Transverse colon (tissue), 4 donors: ENCODE measurements at regions not wholly inside any gene's neighbourhood (a gene's known extent, or its start where the extent isn't known, plus 50 kb on each side); places are given as distances from the start of the nearest gene placed in this dataset.

Source experiments
- DNase-seq: peaks from one replicate; pipeline ENCODE4 v3.0.0-alpha.2; 2019
- H3K27ac ChIP-seq, 4 donors: fragments of 200-600 bp; sonication (generic); 2 replicates each; pipeline ENCODE4 v1.5.1; 2016 to 2018; ENCODE audit warnings: inconsistent platforms in 4 of 4
- H3K27me3 ChIP-seq: fragments of 200-600 bp; sonication (generic); 2 replicates; pipeline ENCODE4 v1.5.1; 2017; ENCODE audit warnings: inconsistent platforms
- H3K36me3 ChIP-seq, 4 donors: fragments of 200-600 bp; sonication (generic); 2 replicates each; pipeline ENCODE4 v1.5.1; 2017 to 2019; ENCODE audit warnings: inconsistent platforms in 4 of 4
- H3K4me1 ChIP-seq, 4 donors: fragments of 200-600 bp; sonication (generic); 2 replicates each; pipeline ENCODE4 v1.5.1; 2017 to 2020; ENCODE audit warnings: inconsistent platforms in 4 of 4
- H3K4me3 ChIP-seq, 4 donors: fragments of 200-600 bp; sonication (generic); 1 replicate in 1 of 4; 2 replicates in 3 of 4; pipeline versions ENCODE4 v1.5.1 to v1.6.1; 2017 to 2019; ENCODE audit warnings: inconsistent platforms in 4 of 4
- H3K9me3 ChIP-seq, 2 donors: fragments of 200-600 bp; sonication (generic); 2 replicates each; pipeline ENCODE4 v1.5.1; 2017 to 2019; ENCODE audit warnings: inconsistent platforms in 2 of 2
- EP300 ChIP-seq: sonication (generic); formaldehyde crosslinking; IDR thresholded peaks from one replicate; pipeline ENCODE4 v1.6.1; 2017; ENCODE audit warnings: antibody characterized with exemption, low read depth
- POLR2A ChIP-seq: fragments of 450-650 bp; IDR thresholded peaks from one replicate; pipeline ENCODE4 v1.6.1; 2016; ENCODE audit warnings: antibody characterized with exemption, mild to moderate bottlenecking, moderate library complexity
- POLR2AphosphoS5 ChIP-seq, 3 donors: sonication (generic); formaldehyde crosslinking; IDR thresholded peaks; one replicate each; pipeline ENCODE4 v1.6.1; 2016; ENCODE audit warnings: antibody characterized with exemption in 3 of 3
- WGBS, 2 donors: methylation state at CpG; one replicate each; pipeline ENCODE4 v1.1.5; 2018; ENCODE audit warnings: low coverage in 1 of 2; 5-methylcytosine and 5-hydroxymethylcytosine counted together
- in situ Hi-C, 4 donors: fragments of 200-750 bp; cut with MboI; loops; one replicate each; pipeline versions ENCODE4 v1.15.0 to v1.15.1; 2017; ENCODE audit warnings: low sequenced_read_pairs in 3 of 4, low pct_ligation_motif_present in 1 of 4, low pct_unique_long_range_greater_than_20kb in 1 of 4
- intact Hi-C: fragments of 100-400 bp; cut with DNase I; formaldehyde crosslinking; loops from one replicate; pipeline ENCODE4 v1.15.1; 2023; ENCODE audit warnings: low total_unique reads
- TF ChIP-seq, protein P1 (sequence below), 5 experiments: fragments of 200-600 bp in 3 of 5; fragments of 450-650 bp in 2 of 5; sonication (generic) in 3 of 5; IDR thresholded peaks; 1 replicate in 2 of 5; 2 replicates in 3 of 5; pipeline ENCODE4 v1.5.1; 2016 to 2017; ENCODE audit warnings: antibody characterized with exemption in 5 of 5, inconsistent platforms in 3 of 5, mild to moderate bottlenecking in 2 of 5, moderate library complexity in 1 of 5

DNA sequence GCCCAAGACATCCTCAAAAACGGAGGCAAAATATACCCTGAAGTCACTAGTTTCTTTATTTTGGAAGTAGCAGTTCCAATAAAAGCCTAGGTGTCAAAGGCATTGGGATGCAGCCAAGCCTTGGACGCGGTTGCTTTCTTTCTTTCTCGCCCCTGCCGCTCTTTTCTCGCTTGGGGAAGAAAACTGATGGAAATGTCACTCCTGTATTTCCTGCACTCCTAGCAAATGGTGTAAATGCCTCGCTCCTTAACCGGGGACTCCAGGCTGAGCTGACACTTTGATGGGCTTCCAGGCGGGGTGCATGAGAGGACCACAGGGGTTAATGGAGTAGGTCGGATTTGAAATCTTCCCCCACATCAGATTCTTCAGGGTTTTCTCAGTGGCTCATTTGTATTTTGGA lies 114.1 kb downstream of the FOXL1 start:
- in situ Hi-C loops: no loop called here
- H3K9me3 ChIP-seq: no peaks in the 10 kb centered on the region
- H3K27me3 ChIP-seq: peaks cover 7% of the 10 kb centered on the region
- H3K27ac ChIP-seq: no peak overlapping the region
- TF ChIP-seq EP300 (no peak), POLR2A (no peak), POLR2AphosphoS5 (IDR thresholded peaks at IDR 0.05) (no peak)
- TF ChIP-seq, protein P1, sequence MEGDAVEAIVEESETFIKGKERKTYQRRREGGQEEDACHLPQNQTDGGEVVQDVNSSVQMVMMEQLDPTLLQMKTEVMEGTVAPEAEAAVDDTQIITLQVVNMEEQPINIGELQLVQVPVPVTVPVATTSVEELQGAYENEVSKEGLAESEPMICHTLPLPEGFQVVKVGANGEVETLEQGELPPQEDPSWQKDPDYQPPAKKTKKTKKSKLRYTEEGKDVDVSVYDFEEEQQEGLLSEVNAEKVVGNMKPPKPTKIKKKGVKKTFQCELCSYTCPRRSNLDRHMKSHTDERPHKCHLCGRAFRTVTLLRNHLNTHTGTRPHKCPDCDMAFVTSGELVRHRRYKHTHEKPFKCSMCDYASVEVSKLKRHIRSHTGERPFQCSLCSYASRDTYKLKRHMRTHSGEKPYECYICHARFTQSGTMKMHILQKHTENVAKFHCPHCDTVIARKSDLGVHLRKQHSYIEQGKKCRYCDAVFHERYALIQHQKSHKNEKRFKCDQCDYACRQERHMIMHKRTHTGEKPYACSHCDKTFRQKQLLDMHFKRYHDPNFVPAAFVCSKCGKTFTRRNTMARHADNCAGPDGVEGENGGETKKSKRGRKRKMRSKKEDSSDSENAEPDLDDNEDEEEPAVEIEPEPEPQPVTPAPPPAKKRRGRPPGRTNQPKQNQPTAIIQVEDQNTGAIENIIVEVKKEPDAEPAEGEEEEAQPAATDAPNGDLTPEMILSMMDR (IDR thresholded peaks at IDR 0.05): no peak
- H3K4me3 ChIP-seq: no peak overlapping the region
- H3K36me3 ChIP-seq: no peaks in the 10 kb centered on the region
- intact Hi-C loops: no loop called here
- WGBS, 2 donors: 0 to 64% methylated on average over 1 to 10 of the region's 10 CpGs
- no peak for DNase-seq
- H3K4me1 ChIP-seq: no peaks in the 10 kb centered on the region

DNA sequence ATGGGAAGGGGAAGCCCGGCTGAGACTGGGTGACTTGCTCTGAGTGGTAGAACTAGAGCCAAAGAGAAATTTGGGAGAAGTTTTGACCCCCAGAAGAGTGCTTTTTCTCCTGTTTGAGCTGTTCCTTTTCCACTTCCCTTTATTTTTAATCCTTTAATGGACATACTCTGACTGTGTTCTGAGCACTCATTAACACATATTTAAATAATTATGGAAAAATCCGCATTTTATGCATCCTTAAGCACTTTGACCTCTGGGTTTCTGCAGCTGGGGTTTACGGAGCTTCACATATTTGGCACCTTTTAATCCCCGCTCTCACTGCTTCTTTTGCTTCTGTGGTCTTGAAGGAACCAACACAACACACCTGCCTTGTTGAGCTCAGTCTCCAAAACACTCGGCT lies 114.7 kb downstream of the FOXL1 start:
- H3K36me3 ChIP-seq: no peaks in the 10 kb centered on the region
- H3K27ac ChIP-seq: no peak overlapping the region
- no peak overlapping the region for H3K4me3 ChIP-seq
- peaks cover 7% of the 10 kb centered on the region for H3K27me3 ChIP-seq
- no peaks in the 10 kb centered on the region for H3K9me3 ChIP-seq
- in situ Hi-C loops: no loop called here
- DNase-seq: no peak
- H3K4me1 ChIP-seq: no peaks in the 10 kb centered on the region
- intact Hi-C loops: no loop called here
- 56% methylated on average over 4 to 5 of the region's 5 CpGs for WGBS, 2 donors
- TF ChIP-seq EP300 (no peak), POLR2AphosphoS5 (IDR thresholded peaks at IDR 0.05) (no peak), POLR2A (no peak)
- TF ChIP-seq, protein P1 (IDR thresholded peaks at IDR 0.05): no peak

DNA sequence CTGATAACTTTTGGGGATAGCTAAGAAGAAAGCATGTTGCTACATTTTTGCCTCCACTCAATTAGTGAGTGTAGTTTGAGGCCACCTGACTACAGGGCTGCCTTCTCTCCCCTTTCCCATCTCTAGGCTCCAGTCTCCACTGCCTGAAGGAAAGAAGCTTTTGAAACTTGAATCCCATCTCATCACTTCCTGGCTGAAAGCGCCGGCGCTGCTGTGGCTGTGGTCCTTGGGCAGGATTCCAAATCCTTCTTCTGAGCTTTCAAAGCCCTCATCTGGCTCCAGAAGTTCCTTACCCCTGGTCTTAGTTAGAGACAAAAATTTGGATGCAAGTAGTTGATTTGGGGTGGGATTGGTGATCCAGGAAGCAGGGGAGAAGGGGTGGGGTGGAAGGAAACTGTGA lies 119.4 kb downstream of the FOXL1 start:
- Histone ChIP-seq H3K36me3 (no peaks in the 10 kb centered on the region), H3K27me3 (peaks cover 7% of the 10 kb centered on the region), H3K4me1 (no peaks in the 10 kb centered on the region), H3K4me3 (no peak overlapping the region), H3K27ac (no peak overlapping the region), H3K9me3 (no peaks in the 10 kb centered on the region)
- no peak for DNase-seq
- no peak for TF ChIP-seq POLR2A
- TF ChIP-seq, protein P1 (IDR thresholded peaks at IDR 0.05): no peak
- no peak for TF ChIP-seq EP300
- TF ChIP-seq POLR2AphosphoS5 (IDR thresholded peaks at IDR 0.05): no peak
- intact Hi-C loops (no loop called here), in situ Hi-C loops (no loop called here)
- WGBS, 2 donors: 47% methylated on average over 3 of the region's 3 CpGs

DNA sequence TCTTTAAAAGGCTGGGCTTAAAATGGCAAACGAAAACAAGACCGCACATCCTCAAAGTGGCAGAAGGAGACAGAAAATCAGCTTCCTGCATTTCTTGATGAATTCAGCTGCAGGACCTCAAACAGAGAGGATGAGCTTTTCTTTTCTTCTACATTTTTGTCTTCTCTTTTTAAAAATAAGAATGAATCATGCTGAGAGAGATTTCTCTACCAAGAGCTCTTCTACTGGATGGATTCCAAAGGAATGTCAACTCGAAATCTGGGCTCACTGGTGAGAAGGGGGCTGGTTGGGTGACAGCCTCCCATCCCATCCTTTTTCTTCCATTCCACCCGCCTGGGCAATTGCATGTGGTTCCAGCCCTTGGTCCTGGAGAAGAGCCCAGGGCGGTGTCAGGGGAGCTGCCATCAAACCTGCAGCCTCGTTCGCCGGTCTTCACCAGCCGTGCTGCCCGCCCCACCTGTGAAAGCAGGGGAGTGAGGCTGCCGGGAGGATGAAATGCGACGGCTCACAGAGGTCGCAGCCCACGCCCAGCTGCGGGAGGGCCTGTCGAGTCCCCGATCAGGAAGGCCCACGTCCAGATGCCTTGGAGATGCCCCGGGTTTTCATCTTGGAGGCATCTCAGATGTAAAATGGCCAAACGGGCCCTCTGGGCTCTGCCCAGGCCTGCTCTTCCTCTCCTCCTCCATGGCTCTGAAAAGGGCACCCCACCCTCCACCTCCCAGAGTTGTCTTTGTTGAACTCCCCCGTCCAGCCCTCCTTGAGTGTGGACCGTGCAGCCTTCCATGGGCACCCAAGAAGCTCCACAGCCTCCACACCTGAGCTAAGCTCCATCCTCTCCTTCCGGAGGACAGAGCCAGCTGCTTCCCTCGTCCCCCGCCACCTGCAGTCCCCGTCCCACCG lies 121.9 kb downstream of the FOXL1 start:
- in situ Hi-C loops: no loop called here
- H3K27ac ChIP-seq: no peak overlapping the region
- H3K36me3 ChIP-seq: no peaks in the 10 kb centered on the region
- TF ChIP-seq, protein P1 (IDR thresholded peaks at IDR 0.05): no peak
- H3K27me3 ChIP-seq: no peaks in the 10 kb centered on the region
- H3K9me3 ChIP-seq: no peaks in the 10 kb centered on the region
- no peaks in the 10 kb centered on the region for H3K4me1 ChIP-seq
- 41 to 82% methylated on average over 3 to 28 of the region's 28 CpGs for WGBS, 2 donors
- no peak for DNase-seq
- intact Hi-C loops: no loop called here
- no peak overlapping the region for H3K4me3 ChIP-seq
